SK-N-SH (cell line): ENCODE measurements at regions not wholly inside any gene's neighbourhood (a gene's known extent, or its start where the extent isn't known, plus 50 kb on each side); places are given as distances from the start of the nearest gene placed in this dataset.

Source experiments
- CTCF ChIA-PET: fragments of 300-600, 350-600 bp; formaldehyde crosslinking; extraction: SDS; loops from one replicate; lab custom pipeline; 2021; lab: Yijun Ruan, JAX
- POLR2A ChIA-PET: fragments of 350-600 bp; sonication (Branson Sonifier 250); formaldehyde crosslinking; extraction: SDS; loops from one replicate; lab custom pipeline; 2020; ENCODE audit warnings: antibody characterized with exemption, inconsistent platforms; lab: Yijun Ruan, JAX
- DNase-seq: peaks from one replicate; pipeline ENCODE4 v3.0.0; 2012
- H2AFZ ChIP-seq: fragments of 200-600 bp; sonication (generic); 2 replicates; pipeline ENCODE4 v1.8.1; 2016; ENCODE audit warnings: antibody characterized with exemption, mild to moderate bottlenecking, low read depth
- H3F3A ChIP-seq: fragments of 200-600 bp; sonication (generic); replicated peaks from 2 replicates; pipeline ENCODE3; 2016; ENCODE audit warnings: antibody characterized with exemption, mild to moderate bottlenecking; ENCODE audit not compliant: insufficient read depth
- H3K27ac ChIP-seq, 2 experiments: fragments of 200-500 bp in 1 of 2; fragments of 200-600 bp in 1 of 2; sonication (Bioruptor generic) in 1 of 2; sonication (generic), shearing (Covaris generic) in 1 of 2; 2 replicates each; pipeline versions ENCODE4 v1.5.1 to v1.6.1; 2014 to 2016; ENCODE audit warnings: low read depth in 2 of 2, inconsistent platforms in 1 of 2, low read length in 1 of 2, mild to moderate bottlenecking in 1 of 2, mixed read lengths in 1 of 2
- H3K27me3 ChIP-seq: fragments of 200-600 bp; sonication (generic), shearing (Covaris generic); 2 replicates; pipeline ENCODE4 v1.6.1; 2016; ENCODE audit warnings: mixed run types; ENCODE audit not compliant: insufficient read depth
- H3K36me3 ChIP-seq, 2 experiments: fragments of 200-500 bp in 1 of 2; fragments of 200-600 bp in 1 of 2; sonication (Bioruptor generic) in 1 of 2; sonication (generic) in 1 of 2; replicated peaks in 1 of 2; 2 replicates each; pipeline versions ENCODE3 to v1.5.1; 2014 to 2016; ENCODE audit warnings: low read length in 1 of 2, mild to moderate bottlenecking in 1 of 2; ENCODE audit not compliant: insufficient read depth in 2 of 2, control insufficient read depth in 1 of 2
- H3K4me1 ChIP-seq, 2 experiments: fragments of 200-500 bp in 1 of 2; fragments of 200-600 bp in 1 of 2; sonication (Bioruptor generic) in 1 of 2; sonication (generic), shearing (Covaris generic) in 1 of 2; 2 replicates each; pipeline versions ENCODE4 v1.5.1 to v1.6.1; 2014 to 2016; ENCODE audit warnings: low read depth in 1 of 2, low read length in 1 of 2, mixed run types in 1 of 2; ENCODE audit not compliant: insufficient read depth in 2 of 2, control insufficient read depth in 1 of 2
- H3K4me2 ChIP-seq: fragments of 200-600 bp; sonication (generic), shearing (Covaris generic); 2 replicates; pipeline ENCODE4 v1.6.1; 2017; ENCODE audit warnings: mixed run types
- H3K4me3 ChIP-seq, 2 experiments: fragments of 200-500 bp in 1 of 2; fragments of 200-600 bp in 1 of 2; sonication (Bioruptor generic) in 1 of 2; sonication (generic), shearing (Covaris generic) in 1 of 2; 2 replicates each; pipeline versions ENCODE4 v1.5.1 to v1.8.1; 2014 to 2016; ENCODE audit warnings: low read depth in 2 of 2, inconsistent platforms in 1 of 2, low read length in 1 of 2, mild to moderate bottlenecking in 1 of 2, mixed read lengths in 1 of 2, moderate library complexity in 1 of 2
- H3K79me2 ChIP-seq: fragments of 200-600 bp; sonication (generic); 2 replicates; pipeline ENCODE4 v1.8.1; 2017; ENCODE audit warnings: mild to moderate bottlenecking; ENCODE audit not compliant: insufficient read depth
- H3K9ac ChIP-seq: fragments of 200-600 bp; sonication (generic); 2 replicates; pipeline ENCODE4 v1.6.1; 2017; ENCODE audit warnings: mixed run types
- H3K9me2 ChIP-seq: fragments of 200-600 bp; sonication (generic); 2 replicates; pipeline ENCODE4 v1.6.1; 2017; ENCODE audit warnings: mixed run types
- H3K9me3 ChIP-seq: fragments of 200-600 bp; sonication (generic); 2 replicates; pipeline ENCODE4 v1.6.1; 2017; ENCODE audit warnings: mixed run types, mild to moderate bottlenecking, moderate library complexity
- H4K20me1 ChIP-seq: fragments of 200-600 bp; sonication (generic); 2 replicates; pipeline ENCODE4 v1.6.1; 2017; ENCODE audit warnings: mild to moderate bottlenecking, mixed run types; ENCODE audit not compliant: insufficient read depth
- CHD2 ChIP-seq: fragments of 150-350 bp; IDR thresholded peaks from 2 replicates; pipeline ENCODE4 v1.6.1; 2018; ENCODE audit warnings: low read length; ENCODE audit not compliant: partially characterized antibody
- ELF1 ChIP-seq: IDR thresholded peaks from 2 replicates; pipeline ENCODE4 v1.4.0; 2012
- EZH2phosphoT487 ChIP-seq: fragments of 200-600 bp; sonication (generic); IDR thresholded peaks from 2 replicates; pipeline ENCODE4 v1.6.1; 2017; ENCODE audit warnings: low read depth, mixed run types, mild to moderate bottlenecking, antibody characterized with exemption, moderate library complexity, borderline replicate concordance
- FOSL2 ChIP-seq: IDR thresholded peaks from 2 replicates; pipeline ENCODE4 v1.4.0; 2012; ENCODE audit warnings: low read depth, mild to moderate bottlenecking, moderate library complexity, borderline replicate concordance
- FOXM1 ChIP-seq: IDR thresholded peaks from 2 replicates; pipeline ENCODE4 v1.4.0; 2012; ENCODE audit warnings: low read depth, mild to moderate bottlenecking
- GABPA ChIP-seq: IDR thresholded peaks from 2 replicates; pipeline ENCODE4 v1.4.0; 2012; ENCODE audit warnings: low read depth, mild to moderate bottlenecking
- MXI1 ChIP-seq: IDR thresholded peaks from 2 replicates; pipeline ENCODE4 v1.6.1; 2012; ENCODE audit warnings: mild to moderate bottlenecking, low read depth, low read length, improper control_type of control experiment
- NFIC ChIP-seq: IDR thresholded peaks from 2 replicates; pipeline ENCODE4 v1.4.0; 2012; ENCODE audit warnings: borderline replicate concordance
- POLR2AphosphoS5 ChIP-seq: IDR thresholded peaks from 2 replicates; pipeline ENCODE4 v1.6.1; 2012; ENCODE audit warnings: low read depth, low read length
- SIN3A ChIP-seq: IDR thresholded peaks from 2 replicates; pipeline ENCODE4 v1.6.1; 2012; ENCODE audit warnings: low read depth, mild to moderate bottlenecking, low read length, moderate library complexity, borderline replicate concordance
- TEAD4 ChIP-seq: IDR thresholded peaks from 2 replicates; pipeline ENCODE4 v1.4.0; 2012; ENCODE audit warnings: mild to moderate bottlenecking, borderline replicate concordance; ENCODE audit not compliant: insufficient read depth
- TF ChIP-seq, protein P1 (sequence below): IDR thresholded peaks from 2 replicates; pipeline ENCODE4 v1.4.0; 2012; ENCODE audit warnings: low read depth, borderline replicate concordance
- TF ChIP-seq, protein P2 (sequence below): fragments of 150-350 bp; IDR thresholded peaks from 2 replicates; pipeline ENCODE4 v1.6.1; 2016; ENCODE audit warnings: mild to moderate bottlenecking, low read depth, low read length
- TF ChIP-seq, protein P3 (sequence below): IDR thresholded peaks from 2 replicates; pipeline ENCODE4; 2012
- TF ChIP-seq, protein P4 (sequence below): IDR thresholded peaks from 2 replicates; pipeline ENCODE4 v1.4.0; 2012; ENCODE audit warnings: low read depth
- TF ChIP-seq, protein P5 (sequence below): fragments of 200-600 bp; sonication (generic); IDR thresholded peaks from 2 replicates; pipeline ENCODE4 v1.6.1; 2017; ENCODE audit warnings: antibody characterized with exemption, mild to moderate bottlenecking, moderate library complexity
- TF ChIP-seq, protein P6 (sequence below): IDR thresholded peaks from 2 replicates; pipeline ENCODE4 v1.6.1; 2012; ENCODE audit warnings: mild to moderate bottlenecking, low read depth, low read length, moderate library complexity
- TF ChIP-seq, protein P7 (sequence below): fragments of 150-350 bp; IDR thresholded peaks from 2 replicates; pipeline ENCODE4 v1.6.1; 2017; ENCODE audit warnings: antibody characterized with exemption, low read length, low read depth, borderline replicate concordance
- TF ChIP-seq, protein P8 (sequence below): IDR thresholded peaks from 2 replicates; pipeline ENCODE4 v1.4.0; 2012; ENCODE audit warnings: low read depth, borderline replicate concordance

DNA sequence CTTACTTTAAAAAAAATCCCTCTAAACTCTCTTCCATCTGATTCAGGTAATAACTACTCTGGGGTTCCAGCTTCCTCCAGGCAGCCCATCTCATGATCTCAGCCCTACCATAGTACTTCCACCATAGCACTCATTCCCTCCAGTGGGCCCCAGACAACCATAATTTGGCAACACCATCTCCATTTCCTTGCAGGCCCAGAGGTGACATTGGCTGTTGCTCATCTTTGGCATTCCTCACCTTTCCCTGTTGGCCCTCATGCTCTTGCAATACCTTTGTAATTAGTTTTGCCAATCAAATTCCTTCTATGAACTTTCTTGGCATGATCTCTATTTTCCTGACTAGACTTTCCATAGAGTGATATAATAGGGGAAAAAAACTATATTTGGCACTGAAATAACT is 60.1 kb downstream of the TAF11L14 start:
- H3K9me3 ChIP-seq, result no peaks in the 10 kb centered on the region
- no peak overlapping the region for H3K4me3 ChIP-seq
- DNase-seq, result no peak
- no peaks in the 10 kb centered on the region for H4K20me1 ChIP-seq
- no peaks in the 10 kb centered on the region for H3K9me2 ChIP-seq
- ChIA-PET CTCF (no interaction called here), POLR2A (no interaction called here)
- no peaks in the 10 kb centered on the region for H3K4me1 ChIP-seq
- H3F3A ChIP-seq, result no peaks in the 10 kb centered on the region
- no peaks in the 10 kb centered on the region for H3K79me2 ChIP-seq
- H3K27me3 ChIP-seq, result no peaks in the 10 kb centered on the region
- no peaks in the 10 kb centered on the region for H3K36me3 ChIP-seq
- TF ChIP-seq, protein P1, sequence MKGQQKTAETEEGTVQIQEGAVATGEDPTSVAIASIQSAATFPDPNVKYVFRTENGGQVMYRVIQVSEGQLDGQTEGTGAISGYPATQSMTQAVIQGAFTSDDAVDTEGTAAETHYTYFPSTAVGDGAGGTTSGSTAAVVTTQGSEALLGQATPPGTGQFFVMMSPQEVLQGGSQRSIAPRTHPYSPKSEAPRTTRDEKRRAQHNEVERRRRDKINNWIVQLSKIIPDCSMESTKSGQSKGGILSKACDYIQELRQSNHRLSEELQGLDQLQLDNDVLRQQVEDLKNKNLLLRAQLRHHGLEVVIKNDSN, result no peak
- TF ChIP-seq CHD2, result no peak
- no peak for TF ChIP-seq FOSL2
- TF ChIP-seq, protein P2, sequence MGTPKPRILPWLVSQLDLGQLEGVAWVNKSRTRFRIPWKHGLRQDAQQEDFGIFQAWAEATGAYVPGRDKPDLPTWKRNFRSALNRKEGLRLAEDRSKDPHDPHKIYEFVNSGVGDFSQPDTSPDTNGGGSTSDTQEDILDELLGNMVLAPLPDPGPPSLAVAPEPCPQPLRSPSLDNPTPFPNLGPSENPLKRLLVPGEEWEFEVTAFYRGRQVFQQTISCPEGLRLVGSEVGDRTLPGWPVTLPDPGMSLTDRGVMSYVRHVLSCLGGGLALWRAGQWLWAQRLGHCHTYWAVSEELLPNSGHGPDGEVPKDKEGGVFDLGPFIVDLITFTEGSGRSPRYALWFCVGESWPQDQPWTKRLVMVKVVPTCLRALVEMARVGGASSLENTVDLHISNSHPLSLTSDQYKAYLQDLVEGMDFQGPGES, result no peak
- TF ChIP-seq, protein P3, sequence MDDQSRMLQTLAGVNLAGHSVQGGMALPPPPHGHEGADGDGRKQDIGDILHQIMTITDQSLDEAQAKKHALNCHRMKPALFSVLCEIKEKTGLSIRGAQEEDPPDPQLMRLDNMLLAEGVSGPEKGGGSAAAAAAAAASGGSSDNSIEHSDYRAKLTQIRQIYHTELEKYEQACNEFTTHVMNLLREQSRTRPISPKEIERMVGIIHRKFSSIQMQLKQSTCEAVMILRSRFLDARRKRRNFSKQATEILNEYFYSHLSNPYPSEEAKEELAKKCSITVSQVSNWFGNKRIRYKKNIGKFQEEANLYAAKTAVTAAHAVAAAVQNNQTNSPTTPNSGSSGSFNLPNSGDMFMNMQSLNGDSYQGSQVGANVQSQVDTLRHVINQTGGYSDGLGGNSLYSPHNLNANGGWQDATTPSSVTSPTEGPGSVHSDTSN, result no peak
- TF ChIP-seq, protein P4, sequence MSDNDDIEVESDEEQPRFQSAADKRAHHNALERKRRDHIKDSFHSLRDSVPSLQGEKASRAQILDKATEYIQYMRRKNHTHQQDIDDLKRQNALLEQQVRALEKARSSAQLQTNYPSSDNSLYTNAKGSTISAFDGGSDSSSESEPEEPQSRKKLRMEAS, result no peak
- TF ChIP-seq, protein P5, sequence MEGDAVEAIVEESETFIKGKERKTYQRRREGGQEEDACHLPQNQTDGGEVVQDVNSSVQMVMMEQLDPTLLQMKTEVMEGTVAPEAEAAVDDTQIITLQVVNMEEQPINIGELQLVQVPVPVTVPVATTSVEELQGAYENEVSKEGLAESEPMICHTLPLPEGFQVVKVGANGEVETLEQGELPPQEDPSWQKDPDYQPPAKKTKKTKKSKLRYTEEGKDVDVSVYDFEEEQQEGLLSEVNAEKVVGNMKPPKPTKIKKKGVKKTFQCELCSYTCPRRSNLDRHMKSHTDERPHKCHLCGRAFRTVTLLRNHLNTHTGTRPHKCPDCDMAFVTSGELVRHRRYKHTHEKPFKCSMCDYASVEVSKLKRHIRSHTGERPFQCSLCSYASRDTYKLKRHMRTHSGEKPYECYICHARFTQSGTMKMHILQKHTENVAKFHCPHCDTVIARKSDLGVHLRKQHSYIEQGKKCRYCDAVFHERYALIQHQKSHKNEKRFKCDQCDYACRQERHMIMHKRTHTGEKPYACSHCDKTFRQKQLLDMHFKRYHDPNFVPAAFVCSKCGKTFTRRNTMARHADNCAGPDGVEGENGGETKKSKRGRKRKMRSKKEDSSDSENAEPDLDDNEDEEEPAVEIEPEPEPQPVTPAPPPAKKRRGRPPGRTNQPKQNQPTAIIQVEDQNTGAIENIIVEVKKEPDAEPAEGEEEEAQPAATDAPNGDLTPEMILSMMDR, result no peak
- TF ChIP-seq, protein P6, sequence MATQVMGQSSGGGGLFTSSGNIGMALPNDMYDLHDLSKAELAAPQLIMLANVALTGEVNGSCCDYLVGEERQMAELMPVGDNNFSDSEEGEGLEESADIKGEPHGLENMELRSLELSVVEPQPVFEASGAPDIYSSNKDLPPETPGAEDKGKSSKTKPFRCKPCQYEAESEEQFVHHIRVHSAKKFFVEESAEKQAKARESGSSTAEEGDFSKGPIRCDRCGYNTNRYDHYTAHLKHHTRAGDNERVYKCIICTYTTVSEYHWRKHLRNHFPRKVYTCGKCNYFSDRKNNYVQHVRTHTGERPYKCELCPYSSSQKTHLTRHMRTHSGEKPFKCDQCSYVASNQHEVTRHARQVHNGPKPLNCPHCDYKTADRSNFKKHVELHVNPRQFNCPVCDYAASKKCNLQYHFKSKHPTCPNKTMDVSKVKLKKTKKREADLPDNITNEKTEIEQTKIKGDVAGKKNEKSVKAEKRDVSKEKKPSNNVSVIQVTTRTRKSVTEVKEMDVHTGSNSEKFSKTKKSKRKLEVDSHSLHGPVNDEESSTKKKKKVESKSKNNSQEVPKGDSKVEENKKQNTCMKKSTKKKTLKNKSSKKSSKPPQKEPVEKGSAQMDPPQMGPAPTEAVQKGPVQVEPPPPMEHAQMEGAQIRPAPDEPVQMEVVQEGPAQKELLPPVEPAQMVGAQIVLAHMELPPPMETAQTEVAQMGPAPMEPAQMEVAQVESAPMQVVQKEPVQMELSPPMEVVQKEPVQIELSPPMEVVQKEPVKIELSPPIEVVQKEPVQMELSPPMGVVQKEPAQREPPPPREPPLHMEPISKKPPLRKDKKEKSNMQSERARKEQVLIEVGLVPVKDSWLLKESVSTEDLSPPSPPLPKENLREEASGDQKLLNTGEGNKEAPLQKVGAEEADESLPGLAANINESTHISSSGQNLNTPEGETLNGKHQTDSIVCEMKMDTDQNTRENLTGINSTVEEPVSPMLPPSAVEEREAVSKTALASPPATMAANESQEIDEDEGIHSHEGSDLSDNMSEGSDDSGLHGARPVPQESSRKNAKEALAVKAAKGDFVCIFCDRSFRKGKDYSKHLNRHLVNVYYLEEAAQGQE, result no peak
- TF ChIP-seq GABPA, result no peak
- TF ChIP-seq EZH2phosphoT487, result no peak
- TF ChIP-seq NFIC, result no peak
- TF ChIP-seq FOXM1, result no peak
- TF ChIP-seq, protein P7, sequence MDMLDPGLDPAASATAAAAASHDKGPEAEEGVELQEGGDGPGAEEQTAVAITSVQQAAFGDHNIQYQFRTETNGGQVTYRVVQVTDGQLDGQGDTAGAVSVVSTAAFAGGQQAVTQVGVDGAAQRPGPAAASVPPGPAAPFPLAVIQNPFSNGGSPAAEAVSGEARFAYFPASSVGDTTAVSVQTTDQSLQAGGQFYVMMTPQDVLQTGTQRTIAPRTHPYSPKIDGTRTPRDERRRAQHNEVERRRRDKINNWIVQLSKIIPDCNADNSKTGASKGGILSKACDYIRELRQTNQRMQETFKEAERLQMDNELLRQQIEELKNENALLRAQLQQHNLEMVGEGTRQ, result no peak
- no peak for TF ChIP-seq ELF1
- TF ChIP-seq MXI1, result no peak
- TF ChIP-seq SIN3A, result no peak
- TF ChIP-seq, protein P8, sequence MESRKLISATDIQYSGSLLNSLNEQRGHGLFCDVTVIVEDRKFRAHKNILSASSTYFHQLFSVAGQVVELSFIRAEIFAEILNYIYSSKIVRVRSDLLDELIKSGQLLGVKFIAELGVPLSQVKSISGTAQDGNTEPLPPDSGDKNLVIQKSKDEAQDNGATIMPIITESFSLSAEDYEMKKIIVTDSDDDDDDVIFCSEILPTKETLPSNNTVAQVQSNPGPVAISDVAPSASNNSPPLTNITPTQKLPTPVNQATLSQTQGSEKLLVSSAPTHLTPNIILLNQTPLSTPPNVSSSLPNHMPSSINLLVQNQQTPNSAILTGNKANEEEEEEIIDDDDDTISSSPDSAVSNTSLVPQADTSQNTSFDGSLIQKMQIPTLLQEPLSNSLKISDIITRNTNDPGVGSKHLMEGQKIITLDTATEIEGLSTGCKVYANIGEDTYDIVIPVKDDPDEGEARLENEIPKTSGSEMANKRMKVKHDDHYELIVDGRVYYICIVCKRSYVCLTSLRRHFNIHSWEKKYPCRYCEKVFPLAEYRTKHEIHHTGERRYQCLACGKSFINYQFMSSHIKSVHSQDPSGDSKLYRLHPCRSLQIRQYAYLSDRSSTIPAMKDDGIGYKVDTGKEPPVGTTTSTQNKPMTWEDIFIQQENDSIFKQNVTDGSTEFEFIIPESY, result no peak
- TF ChIP-seq TEAD4, result no peak
- no peak for TF ChIP-seq POLR2AphosphoS5
- H3K27ac ChIP-seq, result no peak overlapping the region
- H2AFZ ChIP-seq, result no peak overlapping the region
- no peak overlapping the region for H3K4me2 ChIP-seq
- no peak overlapping the region for H3K9ac ChIP-seq
